ENCODE measurements at regions not wholly inside any gene's neighbourhood (a gene's known extent, or its start where the extent isn't known, plus 50 kb on each side); places are given as distances from the start of the nearest gene placed in this dataset.

DNA sequence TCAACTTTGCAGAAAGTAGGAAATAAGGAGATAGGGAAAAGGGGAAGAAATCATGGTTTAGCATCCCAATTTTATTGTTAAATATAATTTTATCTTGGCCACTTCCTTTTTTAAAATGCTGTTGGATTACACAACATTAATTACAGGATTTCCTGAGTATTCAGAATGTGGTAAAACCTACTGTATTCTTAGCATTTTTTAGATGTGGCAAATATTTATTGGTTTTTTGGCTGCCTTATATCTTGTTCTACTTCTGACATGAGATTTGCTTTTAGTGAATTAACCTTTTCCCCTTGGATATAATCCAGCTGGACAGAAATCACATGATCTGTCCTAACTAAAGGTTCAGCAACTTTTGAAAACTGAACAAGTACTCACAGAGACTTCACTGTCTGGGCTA is 104.9 kb downstream of the PTGS2 start:
- TF ChIP-seq, protein P1, sequence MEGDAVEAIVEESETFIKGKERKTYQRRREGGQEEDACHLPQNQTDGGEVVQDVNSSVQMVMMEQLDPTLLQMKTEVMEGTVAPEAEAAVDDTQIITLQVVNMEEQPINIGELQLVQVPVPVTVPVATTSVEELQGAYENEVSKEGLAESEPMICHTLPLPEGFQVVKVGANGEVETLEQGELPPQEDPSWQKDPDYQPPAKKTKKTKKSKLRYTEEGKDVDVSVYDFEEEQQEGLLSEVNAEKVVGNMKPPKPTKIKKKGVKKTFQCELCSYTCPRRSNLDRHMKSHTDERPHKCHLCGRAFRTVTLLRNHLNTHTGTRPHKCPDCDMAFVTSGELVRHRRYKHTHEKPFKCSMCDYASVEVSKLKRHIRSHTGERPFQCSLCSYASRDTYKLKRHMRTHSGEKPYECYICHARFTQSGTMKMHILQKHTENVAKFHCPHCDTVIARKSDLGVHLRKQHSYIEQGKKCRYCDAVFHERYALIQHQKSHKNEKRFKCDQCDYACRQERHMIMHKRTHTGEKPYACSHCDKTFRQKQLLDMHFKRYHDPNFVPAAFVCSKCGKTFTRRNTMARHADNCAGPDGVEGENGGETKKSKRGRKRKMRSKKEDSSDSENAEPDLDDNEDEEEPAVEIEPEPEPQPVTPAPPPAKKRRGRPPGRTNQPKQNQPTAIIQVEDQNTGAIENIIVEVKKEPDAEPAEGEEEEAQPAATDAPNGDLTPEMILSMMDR (IDR thresholded peaks at IDR 0.05): no peak
- no peak for TF ChIP-seq POLR2A (IDR thresholded peaks at IDR 0.05)
- TF ChIP-seq EP300 (IDR thresholded peaks at IDR 0.05; ENCODE audit: low read depth): no peak
- no peak for TF ChIP-seq POLR2AphosphoS5 (IDR thresholded peaks at IDR 0.05)
